NB4 (cell line): ENCODE measurements at regions not wholly inside any gene's neighbourhood (a gene's known extent, or its start where the extent isn't known, plus 50 kb on each side); places are given as distances from the start of the nearest gene placed in this dataset.

Experiments used
- DNase-seq: peaks from one replicate; pipeline ENCODE4 v3.0.0; 2010; ENCODE audit warnings: low read depth
- H3K4me3 ChIP-seq: one replicate; pipeline ENCODE4 v1.5.1; 2011; ENCODE audit warnings: mild to moderate bottlenecking, low read depth, low read length, moderate library complexity
- CTCF ChIP-seq: IDR thresholded peaks from one replicate; pipeline ENCODE4 v1.5.1; 2012; ENCODE audit warnings: low read depth, low read length
- MYC ChIP-seq: IDR thresholded peaks from 2 replicates; pipeline ENCODE4 v1.6.1; 2011; ENCODE audit warnings: low read depth, low read length
- POLR2A ChIP-seq: IDR thresholded peaks from 2 replicates; pipeline ENCODE4 v1.6.1; 2011; ENCODE audit warnings: mild to moderate bottlenecking; ENCODE audit not compliant: insufficient read length; ENCODE audit errors: extremely low read depth
- TF ChIP-seq, protein P1 (sequence below): IDR thresholded peaks from 2 replicates; pipeline ENCODE4 v1.6.1; 2011; ENCODE audit warnings: low read depth, low read length

GRCh38 chr13:90564096-90564495, 783.4 kb upstream of the MIR17HG start:
- TF ChIP-seq CTCF = no peak
- TF ChIP-seq POLR2A = no peak
- TF ChIP-seq MYC = no peak
- TF ChIP-seq, protein P1, sequence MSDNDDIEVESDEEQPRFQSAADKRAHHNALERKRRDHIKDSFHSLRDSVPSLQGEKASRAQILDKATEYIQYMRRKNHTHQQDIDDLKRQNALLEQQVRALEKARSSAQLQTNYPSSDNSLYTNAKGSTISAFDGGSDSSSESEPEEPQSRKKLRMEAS = no peak
- no peak for DNase-seq
- no peak overlapping the region for H3K4me3 ChIP-seq

- TF ChIP-seq POLR2A = no peak
- no peak for TF ChIP-seq MYC
- TF ChIP-seq CTCF = no peak
- TF ChIP-seq, protein P1 = no peak
- no peak for DNase-seq
- no peak overlapping the region for H3K4me3 ChIP-seq
These were observed 782.9 kb upstream of the MIR17HG start for GRCh38 chr13:90564566-90564965.

DNA sequence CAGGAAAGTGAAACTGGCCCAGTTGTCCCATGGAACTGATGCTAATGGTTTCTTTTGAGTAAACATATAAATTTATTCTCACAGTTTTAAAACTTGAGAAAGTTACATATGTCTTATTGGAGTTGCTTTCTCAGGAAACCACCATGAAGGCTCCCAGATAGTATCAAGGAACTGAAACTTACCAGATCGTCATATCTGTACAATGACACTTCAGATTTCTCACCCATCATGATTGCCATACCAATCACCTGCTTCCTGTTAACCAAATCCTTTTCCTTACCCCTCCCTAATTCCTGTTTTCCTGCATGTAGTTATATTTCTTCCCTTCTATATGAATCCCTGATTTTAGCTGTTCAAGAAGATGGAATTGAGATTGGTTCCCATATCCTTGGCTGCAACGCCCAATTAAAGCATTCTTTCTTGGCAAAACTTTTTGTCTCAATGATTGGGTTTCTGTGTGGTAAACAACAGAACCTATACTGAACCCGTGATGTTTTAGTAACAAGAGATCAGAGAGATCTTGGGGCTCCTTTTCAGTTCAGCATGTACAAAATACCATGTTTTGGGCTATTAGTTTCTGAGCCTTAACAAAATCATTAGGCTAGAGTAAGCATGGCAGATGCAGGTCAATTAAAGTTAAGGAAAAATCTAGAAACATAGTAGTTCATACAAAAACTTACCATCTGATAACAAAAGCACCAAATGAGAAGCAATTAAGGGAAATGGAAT, 781.3 kb upstream of the MIR17HG start:
- no peak overlapping the region for H3K4me3 ChIP-seq
- TF ChIP-seq CTCF (no peak), POLR2A (no peak), MYC (no peak)
- TF ChIP-seq, protein P1 = no peak
- DNase-seq = no peak

DNA sequence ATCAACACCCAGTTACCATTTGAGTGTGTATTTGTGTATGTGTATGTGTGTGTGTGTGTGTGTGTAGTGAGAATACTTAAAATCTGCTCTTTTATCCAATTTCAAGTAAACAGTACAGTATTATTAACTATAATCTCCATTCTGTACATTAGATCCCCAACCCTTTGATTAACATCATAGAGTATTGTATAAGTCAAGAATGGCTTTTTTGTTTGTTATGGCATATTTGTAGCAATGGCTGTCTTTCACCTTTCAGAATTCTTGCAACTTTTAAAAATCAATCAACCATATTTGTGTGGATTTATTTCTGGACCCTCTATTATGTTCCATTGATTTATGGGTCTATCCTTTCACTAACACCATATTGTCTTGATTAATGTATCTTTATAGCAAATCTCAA, 779.3 kb upstream of the MIR17HG start:
- TF ChIP-seq, protein P1 = no peak
- no peak for TF ChIP-seq POLR2A
- TF ChIP-seq CTCF = no peak
- TF ChIP-seq MYC = no peak
- DNase-seq = no peak
- no peak overlapping the region for H3K4me3 ChIP-seq

GRCh38 chr13:90576067-90576466, 771.4 kb upstream of the MIR17HG start:
- H3K4me3 ChIP-seq = no peak overlapping the region
- DNase-seq = no peak
- TF ChIP-seq, protein P1 = no peak
- TF ChIP-seq POLR2A (no peak), CTCF (no peak), MYC (no peak)
